GM21423 (cell line): ENCODE measurements at regions not wholly inside any gene's neighbourhood (a gene's known extent, or its start where the extent isn't known, plus 50 kb on each side); places are given as distances from the start of the nearest gene placed in this dataset.

ENCODE experiments used
- ATAC-seq: cut with Tn5 transposase; IDR thresholded peaks from one replicate; pipeline ENCODE4 v1.9.1; 2021; ENCODE audit warnings: mild to moderate bottlenecking, moderate library complexity; ENCODE audit not compliant: unreplicated experiment

DNA sequence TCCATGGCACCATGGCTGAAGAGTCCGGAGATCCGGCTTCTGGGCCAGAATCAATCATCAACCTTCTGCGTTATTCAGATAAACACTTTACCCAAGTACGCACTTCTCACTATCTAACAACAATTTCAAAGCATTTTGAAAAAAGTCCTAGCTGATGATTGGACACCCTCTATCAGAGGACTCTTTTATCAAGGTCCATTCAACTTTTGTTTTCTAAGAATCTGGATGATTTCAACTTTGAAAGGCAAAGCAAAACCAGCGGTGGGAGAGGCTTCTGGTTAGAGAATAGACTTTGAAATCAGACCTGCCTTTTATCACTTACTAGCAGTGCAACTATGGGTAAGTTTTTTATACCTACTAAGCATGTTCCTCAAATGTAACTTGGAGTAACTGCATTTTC lies 293.6 kb upstream of the TNP1 start:
- ATAC-seq: no peak

DNA sequence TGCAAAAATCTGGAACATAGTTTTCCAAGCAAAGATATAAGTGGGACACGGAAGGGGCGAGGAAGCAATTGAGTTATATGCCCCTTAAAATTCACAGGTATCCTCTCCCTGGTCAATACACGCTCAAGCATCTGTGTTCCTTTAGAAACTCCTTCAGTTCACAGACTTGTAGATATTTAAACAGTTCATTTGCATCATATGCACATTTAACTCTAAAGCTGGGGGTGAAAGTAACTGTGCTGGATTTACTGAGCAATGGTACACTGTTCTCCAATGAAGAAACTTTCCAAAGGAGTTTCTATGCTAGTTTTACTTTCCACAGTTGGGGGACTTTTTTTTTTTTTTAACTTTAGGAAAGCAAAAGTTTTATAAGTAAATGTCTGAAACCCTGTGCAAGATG lies 293.0 kb upstream of the TNP1 start:
- no peak for ATAC-seq

DNA sequence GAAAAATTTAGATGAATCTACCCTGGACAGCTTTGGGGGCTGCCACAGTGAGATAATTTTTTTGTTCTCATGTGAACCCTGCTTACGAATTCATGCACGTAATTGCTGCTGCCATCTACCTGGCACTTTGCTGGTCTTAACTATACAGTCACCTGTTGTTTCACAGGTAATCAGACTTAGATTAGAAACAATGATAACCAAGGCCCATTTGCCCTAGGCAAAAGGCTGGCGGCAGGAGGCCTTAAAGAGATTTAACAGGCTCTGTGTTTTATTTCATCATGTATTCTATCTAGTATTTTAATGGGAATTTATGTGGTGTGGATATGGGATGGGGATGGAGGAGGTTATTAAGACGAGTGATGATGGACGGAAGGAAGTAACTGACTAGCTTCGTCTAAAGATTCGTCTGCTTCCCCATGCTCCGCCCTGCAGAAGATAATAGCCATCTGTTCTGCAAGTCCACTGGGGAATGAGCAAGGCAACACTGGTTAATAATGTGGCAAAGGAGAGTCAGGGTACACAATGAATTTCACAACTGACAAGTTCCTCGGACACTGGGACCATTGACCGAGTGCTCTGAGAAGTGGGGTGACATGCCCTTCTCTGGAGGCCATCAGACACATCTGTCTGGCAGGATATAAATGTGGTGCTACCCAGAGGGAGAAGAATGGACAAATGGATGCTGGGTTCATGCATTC lies 291.8 kb upstream of the TNP1 start:
- no peak for ATAC-seq

DNA sequence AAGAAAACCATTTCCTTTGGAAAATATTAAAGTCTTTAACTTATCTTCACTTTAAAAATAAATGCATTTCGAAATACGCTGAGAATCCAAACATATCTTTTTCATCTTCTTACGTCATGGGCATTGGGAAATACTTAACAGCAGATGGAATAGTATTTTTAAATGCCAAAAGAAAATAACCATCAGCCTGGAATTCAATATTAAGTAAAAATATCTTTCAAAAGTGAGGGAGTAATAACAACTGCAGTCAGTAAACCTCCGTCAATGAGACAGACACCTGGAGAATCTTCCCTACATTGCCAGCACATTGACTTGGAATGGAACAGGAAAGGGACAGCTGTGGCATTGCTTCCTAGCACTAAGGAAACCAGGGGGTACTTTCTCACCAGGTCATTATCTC lies 290.4 kb upstream of the TNP1 start:
- no peak for ATAC-seq

DNA sequence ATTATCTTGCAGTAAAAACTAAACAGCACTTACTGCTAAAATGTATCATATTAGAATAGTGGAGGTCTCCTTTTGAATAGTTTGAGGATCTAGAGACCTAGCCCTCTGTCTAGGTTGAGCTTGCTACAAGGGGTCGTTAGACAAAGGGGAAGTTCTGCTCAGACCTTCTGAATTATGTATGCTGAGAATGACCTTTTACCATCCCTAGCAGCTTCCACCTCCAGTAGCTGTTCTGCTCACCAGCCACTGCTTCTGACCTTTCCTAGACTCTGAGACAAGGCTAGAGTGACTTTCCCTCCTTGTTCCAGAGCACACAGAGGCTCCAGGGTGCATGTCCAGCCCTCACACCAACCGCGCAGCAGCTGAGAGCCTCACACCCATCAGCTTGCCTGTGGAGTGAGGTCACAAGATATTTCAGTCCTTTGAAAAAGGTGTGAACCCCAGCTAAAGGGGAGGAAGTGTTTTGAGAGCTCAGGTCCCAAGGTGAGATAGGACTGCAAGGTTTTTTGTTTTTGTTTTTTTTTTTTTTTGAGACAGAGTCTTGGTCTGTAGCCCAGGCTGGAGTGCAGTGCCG lies 289.3 kb upstream of the TNP1 start:
- ATAC-seq: no peak

DNA sequence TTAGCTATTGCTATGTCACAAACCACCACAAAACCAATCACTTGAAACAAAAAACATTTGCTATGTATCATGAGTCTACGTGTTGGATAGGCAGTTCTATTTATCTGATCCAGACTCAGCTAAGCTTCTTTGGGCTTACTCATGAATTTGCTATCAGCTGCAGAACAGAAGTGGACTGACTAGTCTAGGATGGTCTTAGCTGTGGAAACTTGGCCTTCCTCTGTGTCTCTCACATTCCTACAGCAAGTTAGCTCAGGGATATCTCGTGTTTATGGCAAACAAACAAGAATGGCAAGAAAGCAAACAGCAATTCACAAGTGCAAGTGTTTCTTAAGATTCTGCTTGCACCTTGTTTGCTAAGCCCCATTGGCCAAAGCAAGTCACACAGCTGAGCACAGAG lies 288.0 kb upstream of the TNP1 start:
- no peak for ATAC-seq

DNA sequence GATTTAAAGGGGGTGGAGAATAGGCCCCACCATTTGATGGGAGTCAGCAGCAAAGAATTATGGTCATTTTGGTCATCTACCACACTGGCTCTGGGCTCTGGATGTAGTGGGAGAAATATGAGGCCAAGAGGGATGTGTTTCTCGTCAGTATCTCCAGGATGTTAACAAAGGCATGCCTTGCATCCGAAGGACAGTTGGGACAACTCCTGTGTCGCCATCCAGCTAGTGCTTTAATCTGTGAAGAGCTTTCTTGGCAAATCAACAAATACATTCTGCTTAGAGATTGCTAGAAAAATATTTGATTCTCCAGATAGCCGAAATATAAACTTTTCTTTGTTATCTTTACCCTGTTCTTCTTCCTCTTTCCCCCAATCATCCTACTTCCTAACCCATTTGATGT lies 287.1 kb upstream of the TNP1 start:
- ATAC-seq: no peak

DNA sequence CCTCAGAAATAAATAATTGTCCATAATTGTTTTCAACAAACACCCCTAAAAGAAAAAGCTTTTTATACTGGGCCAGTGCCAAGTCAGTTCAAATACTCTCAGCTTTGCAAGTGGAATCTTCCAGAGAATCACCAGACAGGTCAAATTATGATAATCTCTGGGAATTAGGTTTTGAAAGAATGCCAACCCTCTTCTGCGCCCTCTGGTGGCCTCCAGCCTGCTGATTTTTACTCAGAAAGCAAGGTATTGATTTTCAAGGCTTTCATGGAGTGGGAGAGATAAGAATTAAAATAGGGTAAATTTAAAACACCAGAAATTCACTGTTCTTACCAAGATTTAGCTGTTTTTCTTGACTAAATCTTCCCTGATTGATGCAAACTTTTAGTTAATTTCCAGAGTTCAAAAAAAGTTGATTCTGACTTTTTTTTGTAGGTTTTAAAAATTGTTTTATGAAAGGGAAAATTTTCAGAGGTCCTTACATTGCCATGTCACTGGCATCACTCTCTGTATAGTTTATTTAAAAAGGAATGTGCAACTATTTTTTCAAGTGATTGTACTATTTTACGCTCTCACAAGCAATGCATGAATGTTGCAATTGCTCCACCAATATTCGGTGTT lies 282.9 kb upstream of the TNP1 start:
- no peak for ATAC-seq

DNA sequence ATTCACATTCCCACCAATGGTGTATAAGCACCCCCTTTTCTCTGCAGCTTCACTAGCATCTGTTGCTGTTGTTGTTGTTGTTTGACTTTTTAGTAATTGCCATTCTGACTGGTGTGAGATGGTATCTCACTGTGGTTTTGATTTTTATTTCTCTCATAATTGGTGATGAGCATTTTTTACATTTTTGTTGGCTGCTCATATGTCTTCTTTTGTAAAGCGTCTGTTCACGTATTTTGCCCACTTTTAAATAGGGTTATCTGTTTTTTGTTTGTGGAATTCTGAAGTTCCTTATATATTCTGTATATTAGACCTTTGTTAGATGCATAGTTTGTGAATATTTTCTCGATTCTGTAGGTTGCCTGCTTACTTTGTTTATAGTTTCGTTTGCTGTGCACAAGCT lies 278.4 kb upstream of the TNP1 start:
- no peak for ATAC-seq

DNA sequence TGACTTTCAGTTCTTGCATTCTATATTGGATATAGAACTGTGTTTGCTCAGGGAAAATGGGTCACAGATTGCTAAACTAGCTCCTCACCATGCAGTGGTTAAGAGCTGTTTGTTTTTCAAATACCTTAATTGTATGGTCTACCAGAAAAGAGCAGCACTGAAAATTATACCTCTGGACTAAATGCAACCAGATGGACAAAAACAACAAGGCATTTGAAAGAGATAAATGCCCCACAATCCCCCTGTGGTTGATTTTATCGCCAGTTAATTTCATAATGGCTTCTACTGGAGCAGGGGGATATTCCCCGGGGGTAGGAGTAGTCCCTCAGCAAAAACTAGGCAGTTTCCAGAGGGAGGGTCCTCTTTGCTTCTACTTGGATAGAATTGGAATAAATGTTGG lies 267.9 kb upstream of the TNP1 start:
- ATAC-seq: no peak

DNA sequence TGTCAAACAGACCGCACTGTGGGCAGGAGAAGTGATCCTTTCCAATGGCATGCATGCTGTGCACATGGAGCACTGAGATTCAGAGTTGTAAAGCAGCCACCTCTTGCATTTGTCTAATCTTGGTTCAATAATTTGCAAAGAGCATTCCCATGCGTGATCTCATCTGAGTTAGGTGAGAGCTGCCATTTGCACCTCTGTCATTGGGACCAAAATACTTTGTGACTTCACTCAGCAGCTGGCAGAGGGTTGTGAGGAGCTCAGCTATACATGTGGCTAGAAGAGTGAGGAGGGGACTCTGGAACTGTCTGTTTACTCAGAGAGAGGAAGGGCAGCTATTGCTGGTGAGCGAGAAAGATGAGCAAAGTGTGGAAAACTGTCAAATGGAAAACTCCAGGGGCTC lies 265.1 kb upstream of the TNP1 start:
- no peak for ATAC-seq

DNA sequence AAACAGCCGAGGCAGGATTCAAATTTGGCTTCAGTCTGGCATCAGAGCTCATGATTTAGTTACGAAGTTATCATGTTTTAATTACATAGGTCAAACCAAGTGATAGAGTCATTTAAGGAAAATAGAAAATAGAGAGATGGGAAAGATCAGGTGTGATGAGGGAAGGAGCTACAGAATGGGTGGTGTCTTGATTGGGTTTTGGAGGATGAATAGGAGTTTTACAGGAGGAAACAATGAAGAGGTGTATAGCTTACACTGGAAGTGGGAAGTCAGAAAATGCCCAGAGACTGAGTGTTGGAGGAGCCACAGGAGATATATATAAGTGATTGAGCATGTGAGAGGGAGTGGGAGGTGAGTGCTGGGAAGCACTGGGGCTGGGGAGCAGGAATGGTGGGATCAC lies 264.2 kb upstream of the TNP1 start:
- no peak for ATAC-seq

DNA sequence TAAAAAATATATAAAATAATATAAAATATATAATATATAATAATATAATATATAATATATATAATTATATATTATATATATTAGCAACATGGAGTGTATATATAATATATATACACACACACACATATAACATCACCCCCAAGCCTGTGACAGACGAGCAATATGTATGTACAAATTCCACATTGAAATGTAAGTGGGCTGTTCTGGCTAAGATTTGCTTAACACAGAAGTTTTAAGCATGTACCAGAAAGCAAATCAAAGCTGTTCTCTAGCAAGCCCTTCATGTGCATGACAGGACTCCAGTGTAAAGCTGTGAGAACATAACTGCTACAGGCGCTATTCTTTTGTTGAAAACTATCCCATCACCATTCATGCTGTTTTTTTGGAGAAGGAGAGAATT lies 261.7 kb upstream of the TNP1 start:
- no peak for ATAC-seq

DNA sequence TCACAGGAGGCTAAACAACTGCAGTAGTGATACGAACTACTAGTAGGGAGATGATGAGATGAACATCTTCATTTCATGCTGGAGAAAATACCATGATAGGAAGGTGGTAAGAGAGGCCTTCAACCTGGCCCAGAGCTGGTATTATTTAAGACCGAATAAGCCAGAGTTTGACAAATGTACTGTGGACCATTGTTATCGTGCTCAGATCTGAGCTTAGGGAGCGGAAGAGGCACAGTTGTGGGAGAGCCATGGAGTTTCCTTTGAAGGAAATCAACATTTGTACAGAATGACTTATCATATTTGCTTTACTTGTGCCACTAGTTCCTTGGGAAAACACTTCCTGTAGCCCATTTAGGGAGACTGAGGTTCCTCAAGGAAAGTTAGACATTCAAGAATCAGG lies 260.6 kb upstream of the TNP1 start:
- ATAC-seq: no peak

DNA sequence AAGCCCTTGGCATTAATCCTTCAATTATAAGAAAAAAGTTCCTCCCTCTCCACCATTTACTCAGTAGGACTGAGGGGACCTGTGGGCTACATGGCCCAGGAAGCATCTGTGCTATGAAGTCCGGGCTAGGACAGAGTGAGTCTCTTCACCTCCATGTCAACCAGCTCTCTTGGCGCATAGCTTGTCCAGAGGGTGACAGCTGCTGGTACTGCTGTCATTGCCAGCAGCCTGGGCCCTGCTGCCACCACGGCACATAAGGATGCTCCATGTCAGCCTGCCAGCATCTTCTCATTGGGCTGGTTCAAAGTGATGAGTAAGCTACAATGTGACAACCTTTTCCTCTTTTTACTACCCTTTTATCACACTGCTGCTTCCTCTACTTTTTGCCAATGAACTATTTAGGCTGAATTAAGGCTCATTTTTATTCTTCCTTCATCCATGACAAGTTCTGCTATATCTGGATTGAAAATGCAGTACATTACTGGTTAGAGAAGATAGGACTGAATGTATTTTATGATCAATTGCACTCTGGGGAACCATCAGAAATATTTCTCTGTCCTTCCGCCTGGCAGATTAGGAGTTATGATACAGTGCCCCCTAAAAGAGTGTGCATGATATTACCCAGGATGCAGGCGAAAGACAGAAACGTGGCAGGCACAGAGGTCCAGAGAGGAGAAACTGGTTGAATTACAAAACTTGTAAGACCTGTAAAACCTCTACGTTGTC lies 258.9 kb upstream of the TNP1 start:
- ATAC-seq: no peak

DNA sequence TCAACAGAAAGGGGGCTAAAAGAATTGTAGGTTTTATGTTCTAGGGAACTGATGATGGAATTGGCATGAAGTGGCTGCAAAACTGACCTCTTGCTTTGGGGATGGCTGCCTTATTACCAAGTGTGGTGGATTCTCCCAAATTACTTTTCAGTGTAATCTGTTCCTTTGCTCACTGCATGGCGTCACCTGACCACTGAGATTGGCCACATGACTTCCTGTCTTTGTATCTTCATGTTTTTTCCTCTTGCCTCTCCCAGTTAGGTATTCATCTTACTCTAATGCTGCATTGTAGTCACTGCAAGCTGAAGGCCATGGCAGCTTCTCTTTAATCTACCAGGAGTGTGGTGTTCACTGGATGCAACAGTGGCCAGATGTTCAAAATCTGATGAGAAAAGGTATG lies 257.7 kb upstream of the TNP1 start:
- ATAC-seq: no peak

DNA sequence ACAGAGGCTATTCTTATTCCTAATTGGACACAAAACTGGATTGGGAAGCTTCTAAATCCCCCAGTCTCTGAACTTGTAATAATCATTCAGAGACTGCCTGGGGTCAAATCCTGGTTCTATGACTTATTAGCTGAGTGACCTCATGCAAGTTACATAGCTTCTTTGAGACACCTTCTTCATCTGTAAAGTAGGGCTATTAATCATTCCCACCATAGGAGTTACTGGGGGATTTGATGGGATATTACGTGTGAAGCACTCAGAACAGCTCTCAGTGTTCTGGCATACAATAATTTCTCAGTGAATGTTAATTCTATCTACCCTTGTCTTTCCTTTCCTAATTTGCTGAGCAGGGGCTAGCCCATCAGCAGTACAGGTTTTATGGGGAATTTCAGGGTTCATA lies 256.7 kb upstream of the TNP1 start:
- ATAC-seq: no peak

DNA sequence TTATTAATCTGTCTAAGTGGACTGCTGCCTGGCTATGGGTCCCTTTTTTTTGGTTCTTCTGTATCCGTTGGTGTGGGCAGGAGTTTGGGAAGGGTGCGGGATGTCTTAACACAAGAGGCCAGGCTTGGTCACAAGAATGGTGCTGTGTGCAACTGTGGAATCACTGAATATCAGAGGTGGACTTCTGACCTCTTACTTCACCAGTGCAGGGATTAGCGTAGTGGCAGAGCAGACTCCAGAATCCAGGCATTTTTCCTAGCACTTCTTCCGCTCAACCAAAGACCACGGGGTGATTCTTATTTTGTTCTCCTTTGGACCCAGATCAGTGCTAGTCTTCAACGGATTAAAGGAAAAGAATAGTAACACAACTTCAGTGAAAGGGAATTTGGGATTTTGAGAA lies 254.3 kb upstream of the TNP1 start:
- ATAC-seq: no peak

DNA sequence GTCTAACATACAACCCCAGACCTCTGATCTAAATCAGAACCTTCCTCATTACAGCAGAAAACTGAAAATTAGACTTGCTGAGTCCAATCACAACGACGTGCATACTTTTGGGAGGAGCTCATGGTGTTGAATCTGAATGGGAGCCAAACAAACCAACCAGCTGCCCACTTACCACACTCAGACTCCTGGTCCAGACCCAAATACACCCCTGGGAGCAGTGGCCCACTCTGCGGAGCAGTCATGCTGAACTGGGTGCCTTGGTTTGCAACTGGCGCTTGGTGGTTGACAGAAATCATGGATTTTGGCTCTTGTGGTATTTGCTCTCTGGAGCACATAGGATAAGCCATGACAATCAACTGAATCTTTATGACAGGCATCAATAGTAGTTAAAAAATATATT lies 253.6 kb upstream of the TNP1 start:
- no peak for ATAC-seq

DNA sequence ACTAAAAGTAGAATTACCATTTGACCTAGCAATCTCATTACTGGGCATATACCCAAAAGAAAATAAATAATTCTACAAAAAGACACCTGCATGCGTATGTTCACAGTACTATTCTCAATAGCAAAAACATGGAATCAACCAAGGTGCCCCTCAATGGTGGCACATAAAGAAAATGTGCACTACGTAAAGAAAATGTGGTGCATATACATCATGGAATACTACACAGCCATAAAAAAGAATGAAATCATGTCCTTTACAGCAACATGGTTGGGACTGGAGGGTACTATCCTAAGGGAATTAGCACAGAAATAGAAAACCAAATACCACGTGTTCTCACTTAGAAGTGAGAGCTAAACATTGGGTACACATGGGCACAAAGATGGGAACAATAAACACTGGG lies 250.7 kb upstream of the TNP1 start:
- ATAC-seq: no peak

DNA sequence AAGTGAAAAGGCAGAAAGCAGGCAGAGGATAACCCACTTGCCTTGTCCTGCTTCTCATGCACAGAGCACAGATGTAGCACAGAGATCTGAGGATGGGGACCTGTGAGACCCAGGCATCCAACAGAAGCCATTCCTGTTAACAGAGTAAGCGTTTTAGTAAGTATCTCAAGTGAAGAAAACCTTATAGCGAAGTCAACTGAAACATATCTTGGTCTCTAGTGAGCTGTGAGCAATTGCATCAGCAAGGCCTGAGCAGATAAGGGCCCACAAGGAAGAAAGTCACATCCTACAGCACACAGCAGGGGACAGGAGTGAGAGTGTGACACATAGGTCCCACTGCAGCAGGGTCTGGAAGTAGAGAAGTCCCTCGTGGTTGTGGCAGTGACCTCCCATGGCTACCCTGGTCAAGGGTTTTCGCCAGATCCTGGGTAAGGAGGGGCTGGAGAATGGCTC lies 248.7 kb upstream of the TNP1 start:
- no peak for ATAC-seq

DNA sequence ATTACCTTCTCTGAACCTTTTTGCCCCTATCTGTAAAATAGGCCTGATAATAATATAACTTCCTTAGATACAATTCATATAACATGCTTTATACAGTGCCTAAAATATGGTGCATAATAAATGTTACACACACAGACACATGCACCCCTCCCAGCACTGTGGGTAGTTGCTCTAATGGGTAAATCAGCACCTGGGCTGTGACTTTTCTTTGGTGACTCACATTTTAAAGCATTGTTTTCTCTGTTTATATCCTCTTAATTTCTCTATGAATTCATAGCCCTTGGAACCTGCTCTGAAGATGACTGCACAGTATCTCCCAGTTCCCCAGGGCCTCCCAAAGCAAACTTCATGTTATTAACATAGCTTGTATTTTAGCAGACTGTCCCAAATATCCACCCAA lies 248.2 kb upstream of the TNP1 start:
- no peak for ATAC-seq
